Esophagus muscularis mucosa (tissue), 4 donors: ENCODE measurements at regions not wholly inside any gene's neighbourhood (a gene's known extent, or its start where the extent isn't known, plus 50 kb on each side); places are given as distances from the start of the nearest gene placed in this dataset.

Experiments
- EP300 ChIP-seq: sonication (generic); formaldehyde crosslinking; IDR thresholded peaks from one replicate; pipeline ENCODE4 v1.6.1; 2017; ENCODE audit warnings: antibody characterized with exemption
- POLR2A ChIP-seq: fragments of 450-650 bp; IDR thresholded peaks from one replicate; pipeline ENCODE4 v1.6.1; 2017; ENCODE audit warnings: antibody characterized with exemption, moderate library complexity, mild to moderate bottlenecking, low read depth
- POLR2AphosphoS5 ChIP-seq, 2 donors: sonication (generic); formaldehyde crosslinking; IDR thresholded peaks; one replicate each; pipeline ENCODE4 v1.6.1; 2017; ENCODE audit warnings: antibody characterized with exemption in 2 of 2
- TF ChIP-seq, protein P1 (sequence below), 3 experiments: fragments of 200-600 bp in 2 of 3; fragments of 450-650 bp in 1 of 3; sonication (generic) in 2 of 3; IDR thresholded peaks; one replicate each; pipeline ENCODE4 v1.5.1; 2017 to 2019; ENCODE audit warnings: antibody characterized with exemption in 3 of 3, mild to moderate bottlenecking in 2 of 3, moderate library complexity in 1 of 3

DNA sequence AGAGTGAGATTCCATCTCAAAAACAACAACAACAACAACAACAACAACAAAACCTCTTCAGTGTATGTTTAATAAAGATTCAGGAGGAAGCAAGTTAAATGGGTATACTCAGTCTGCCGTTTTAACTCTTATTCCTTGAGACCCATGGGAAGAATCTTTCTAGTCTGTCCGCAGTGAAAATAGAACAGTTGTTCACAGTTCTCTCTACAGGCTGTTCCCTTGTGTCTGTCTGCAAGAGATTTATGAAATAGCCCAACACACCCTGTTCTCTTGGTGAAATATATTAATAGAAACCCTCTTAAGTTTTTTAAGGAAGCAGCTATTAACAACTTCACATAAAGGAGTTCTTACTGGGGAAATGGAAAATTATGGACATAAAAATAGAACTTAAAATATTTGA is 682.2 kb upstream of the RAG2 start:
- TF ChIP-seq, protein P1, sequence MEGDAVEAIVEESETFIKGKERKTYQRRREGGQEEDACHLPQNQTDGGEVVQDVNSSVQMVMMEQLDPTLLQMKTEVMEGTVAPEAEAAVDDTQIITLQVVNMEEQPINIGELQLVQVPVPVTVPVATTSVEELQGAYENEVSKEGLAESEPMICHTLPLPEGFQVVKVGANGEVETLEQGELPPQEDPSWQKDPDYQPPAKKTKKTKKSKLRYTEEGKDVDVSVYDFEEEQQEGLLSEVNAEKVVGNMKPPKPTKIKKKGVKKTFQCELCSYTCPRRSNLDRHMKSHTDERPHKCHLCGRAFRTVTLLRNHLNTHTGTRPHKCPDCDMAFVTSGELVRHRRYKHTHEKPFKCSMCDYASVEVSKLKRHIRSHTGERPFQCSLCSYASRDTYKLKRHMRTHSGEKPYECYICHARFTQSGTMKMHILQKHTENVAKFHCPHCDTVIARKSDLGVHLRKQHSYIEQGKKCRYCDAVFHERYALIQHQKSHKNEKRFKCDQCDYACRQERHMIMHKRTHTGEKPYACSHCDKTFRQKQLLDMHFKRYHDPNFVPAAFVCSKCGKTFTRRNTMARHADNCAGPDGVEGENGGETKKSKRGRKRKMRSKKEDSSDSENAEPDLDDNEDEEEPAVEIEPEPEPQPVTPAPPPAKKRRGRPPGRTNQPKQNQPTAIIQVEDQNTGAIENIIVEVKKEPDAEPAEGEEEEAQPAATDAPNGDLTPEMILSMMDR (IDR thresholded peaks at IDR 0.05), result no peak
- TF ChIP-seq POLR2A (no peak), POLR2AphosphoS5 (IDR thresholded peaks at IDR 0.05) (no peak), EP300 (no peak)
